ENCODE measurements at regions not wholly inside any gene's neighbourhood (a gene's known extent, or its start where the extent isn't known, plus 50 kb on each side); places are given as distances from the start of the nearest gene placed in this dataset.

DNA sequence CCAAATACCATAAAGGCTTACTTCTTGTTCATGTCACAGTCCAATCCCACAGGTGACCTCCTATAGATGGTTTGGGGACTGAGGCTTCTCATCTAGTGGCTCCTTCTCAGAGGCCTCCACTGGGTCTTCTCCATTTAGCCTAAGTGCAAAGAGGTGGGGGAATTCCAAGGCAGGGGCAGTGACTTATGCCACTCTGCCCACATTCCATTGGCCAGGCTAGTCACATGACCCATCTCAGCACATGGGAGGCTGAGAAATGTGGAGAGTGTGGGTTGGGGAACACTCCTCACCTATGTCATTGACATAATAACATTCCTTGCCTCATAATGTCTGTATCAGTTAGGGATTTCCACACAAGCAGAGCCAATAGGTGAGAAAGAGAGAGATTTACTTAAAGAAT, 104.3 kb upstream of the PLXNA4 start:
- in situ Hi-C loops (cut with HindIII; ENCODE audit: low sequenced_read_pairs): no loop called here

GRCh38 chr7:132678656-132679055, 102.4 kb upstream of the PLXNA4 start:
- H3K4me3 ChIP-seq (ENCODE audit: low read depth, low read length): no peak overlapping the region
- no peak for DNase-seq (ENCODE audit: low read depth)
- no peak for TF ChIP-seq CTCF (IDR thresholded peaks at IDR 0.05; ENCODE audit: low read depth, low read length, missing control alignments)
- in situ Hi-C loops (cut with HindIII; ENCODE audit: low sequenced_read_pairs): no loop called here

More for the DNA sequence above, 104.3 kb upstream of the PLXNA4 start:
- DNase-seq (ENCODE audit: low read depth): no peak
- no peak overlapping the region for H3K4me3 ChIP-seq (ENCODE audit: low read depth, low read length)
- TF ChIP-seq CTCF (IDR thresholded peaks at IDR 0.05; ENCODE audit: low read depth, low read length, missing control alignments): no peak

DNA sequence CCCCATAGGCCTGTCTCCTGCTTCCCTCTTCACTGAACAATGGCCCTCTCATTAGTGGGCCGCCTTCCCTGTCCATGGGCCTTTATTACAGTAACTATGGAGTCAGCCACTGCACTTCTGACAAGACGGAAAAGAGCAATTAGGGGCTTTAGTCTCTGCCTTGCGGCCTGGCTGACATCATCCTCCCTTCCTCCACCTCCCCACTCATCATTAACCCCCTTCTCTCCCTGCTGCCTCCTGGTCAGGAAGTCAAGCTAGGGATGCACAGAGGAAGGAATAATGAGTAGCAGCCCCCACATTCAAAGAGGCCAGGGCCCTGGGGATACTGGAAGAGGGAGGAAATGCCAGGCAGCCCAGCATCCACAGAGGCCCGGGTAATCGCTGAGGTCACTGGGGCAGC, 101.6 kb upstream of the PLXNA4 start:
- no peak for DNase-seq (ENCODE audit: low read depth)
- no peak for TF ChIP-seq CTCF (IDR thresholded peaks at IDR 0.05; ENCODE audit: low read depth, low read length, missing control alignments)
- no peak overlapping the region for H3K4me3 ChIP-seq (ENCODE audit: low read depth, low read length)
- in situ Hi-C loops (cut with HindIII; ENCODE audit: low sequenced_read_pairs): no loop called here

DNA sequence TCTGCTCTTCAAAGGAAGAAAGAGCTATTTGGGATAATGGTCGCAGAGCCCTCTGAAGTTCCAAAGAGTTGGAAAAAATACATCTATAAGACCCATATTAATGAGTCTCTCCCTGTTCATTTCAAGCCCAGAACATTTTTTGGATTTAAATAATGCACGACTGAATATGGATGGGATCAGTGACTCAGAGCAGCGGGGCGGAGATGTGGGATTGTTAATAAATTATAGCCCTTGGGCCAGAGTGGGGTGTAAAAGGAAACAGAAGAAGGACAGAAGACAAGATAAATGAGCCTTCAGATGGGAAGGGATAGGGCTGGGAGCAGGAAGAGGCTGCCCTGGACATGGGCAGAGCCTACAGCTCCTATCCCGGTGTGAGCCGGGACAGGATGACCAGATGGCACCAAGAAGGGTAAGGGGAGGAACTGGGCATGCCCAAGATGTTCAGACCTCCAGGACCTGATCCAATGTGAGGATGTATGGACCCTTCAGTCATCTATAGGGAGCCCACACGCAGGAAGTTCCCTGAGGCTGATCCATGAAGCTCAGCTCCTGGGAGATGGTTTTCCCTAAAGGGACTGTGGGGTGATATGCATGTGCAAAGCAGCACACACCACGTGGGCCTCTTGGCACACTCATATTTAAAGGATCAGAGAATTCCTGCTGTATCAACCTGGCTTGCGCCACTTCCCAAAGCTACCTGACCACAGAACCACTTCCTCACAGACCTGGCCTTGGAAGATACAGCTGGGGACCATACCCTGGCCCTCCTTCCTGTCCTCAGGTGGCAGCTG, 96.1 kb upstream of the PLXNA4 start:
- no peak for TF ChIP-seq CTCF (IDR thresholded peaks at IDR 0.05; ENCODE audit: low read depth, low read length, missing control alignments)
- no peak overlapping the region for H3K4me3 ChIP-seq (ENCODE audit: low read depth, low read length)
- in situ Hi-C loops (cut with HindIII; ENCODE audit: low sequenced_read_pairs): no loop called here
- no peak for DNase-seq (ENCODE audit: low read depth)

- DNase-seq (ENCODE audit: low read depth): no peak
- no peak overlapping the region for H3K4me3 ChIP-seq (ENCODE audit: low read depth, low read length)
- in situ Hi-C loops (cut with HindIII; ENCODE audit: low sequenced_read_pairs): no loop called here
- no peak for TF ChIP-seq CTCF (IDR thresholded peaks at IDR 0.05; ENCODE audit: low read depth, low read length, missing control alignments)
Observed at GRCh38 chr7:132666774-132667172, 90.5 kb upstream of the PLXNA4 start.

- no peak for DNase-seq (ENCODE audit: low read depth)
- in situ Hi-C loops (cut with HindIII; ENCODE audit: low sequenced_read_pairs): no loop called here
- TF ChIP-seq CTCF (IDR thresholded peaks at IDR 0.05; ENCODE audit: low read depth, low read length, missing control alignments): no peak
Observed at GRCh38 chr7:132666071-132666773, 90.0 kb upstream of the PLXNA4 start.

More at GRCh38 chr7:132666071-132666773, 90.0 kb upstream of the PLXNA4 start:
- no peak overlapping the region for H3K4me3 ChIP-seq (ENCODE audit: low read depth, low read length)
